MCF 10A (cell line): ENCODE measurements at regions not wholly inside any gene's neighbourhood (a gene's known extent, or its start where the extent isn't known, plus 50 kb on each side); places are given as distances from the start of the nearest gene placed in this dataset.

Experiments
- BruUV-seq: library from RNA; stranded (reverse); fragments of 400-500 nt; replicated peaks from 2 replicates; lab custom pipeline; 2021; lab: Mats Ljungman, UMichigan
- CTCF ChIA-PET: fragments of 300-600 bp; sonication (Branson Sonifier 250); formaldehyde crosslinking; extraction: SDS; loops from one replicate; lab custom pipeline; 2021; ENCODE audit warnings: antibody characterized with exemption, inconsistent platforms; lab: Yijun Ruan, JAX
- POLR2A ChIA-PET: fragments of 300-600, 350-650 bp; sonication (Branson Sonifier 250); formaldehyde crosslinking; extraction: SDS; loops from one replicate; lab custom pipeline; 2020; ENCODE audit warnings: antibody characterized with exemption, inconsistent platforms; lab: Yijun Ruan, JAX
- DNase-seq: peaks from one replicate; pipeline ENCODE4 v3.0.0-alpha.2; 2018; ENCODE audit not compliant: unreplicated experiment
- H3K27ac Mint-ChIP-seq: one replicate; pipeline ENCODE4 v1.8.0; 2022; ENCODE audit warnings: mild to moderate bottlenecking, low read depth, mixed read lengths; ENCODE audit not compliant: unreplicated experiment
- H3K27me3 Mint-ChIP-seq: one replicate; pipeline ENCODE4 v1.8.0; 2022; ENCODE audit warnings: mixed read lengths; ENCODE audit not compliant: insufficient read depth, unreplicated experiment
- H3K36me3 Mint-ChIP-seq: one replicate; pipeline ENCODE4 v1.8.0; 2022; ENCODE audit warnings: mild to moderate bottlenecking, moderate library complexity, mixed read lengths; ENCODE audit not compliant: insufficient read depth, unreplicated experiment
- H3K4me1 Mint-ChIP-seq: one replicate; pipeline ENCODE4 v1.8.0; 2022; ENCODE audit warnings: mixed read lengths; ENCODE audit not compliant: insufficient read depth, unreplicated experiment
- H3K4me3 Mint-ChIP-seq: one replicate; pipeline ENCODE4 v1.8.0; 2022; ENCODE audit warnings: mild to moderate bottlenecking, moderate library complexity, mixed read lengths; ENCODE audit not compliant: unreplicated experiment
- H3K9me3 Mint-ChIP-seq: one replicate; pipeline ENCODE4 v1.8.0; 2022; ENCODE audit warnings: mixed read lengths; ENCODE audit not compliant: unreplicated experiment
- intact Hi-C: fragments of 100-400 bp; cut with micrococcal nuclease; formaldehyde crosslinking; loops from 2 replicates; pipeline ENCODE4 v1.14.1; 2022
- TF ChIP-seq, protein P1 (sequence below): fragments of 200-600 bp; IDR thresholded peaks from one replicate; pipeline ENCODE4 v1.8.0; 2022; ENCODE audit warnings: antibody characterized with exemption, mild to moderate bottlenecking; ENCODE audit not compliant: unreplicated experiment

DNA sequence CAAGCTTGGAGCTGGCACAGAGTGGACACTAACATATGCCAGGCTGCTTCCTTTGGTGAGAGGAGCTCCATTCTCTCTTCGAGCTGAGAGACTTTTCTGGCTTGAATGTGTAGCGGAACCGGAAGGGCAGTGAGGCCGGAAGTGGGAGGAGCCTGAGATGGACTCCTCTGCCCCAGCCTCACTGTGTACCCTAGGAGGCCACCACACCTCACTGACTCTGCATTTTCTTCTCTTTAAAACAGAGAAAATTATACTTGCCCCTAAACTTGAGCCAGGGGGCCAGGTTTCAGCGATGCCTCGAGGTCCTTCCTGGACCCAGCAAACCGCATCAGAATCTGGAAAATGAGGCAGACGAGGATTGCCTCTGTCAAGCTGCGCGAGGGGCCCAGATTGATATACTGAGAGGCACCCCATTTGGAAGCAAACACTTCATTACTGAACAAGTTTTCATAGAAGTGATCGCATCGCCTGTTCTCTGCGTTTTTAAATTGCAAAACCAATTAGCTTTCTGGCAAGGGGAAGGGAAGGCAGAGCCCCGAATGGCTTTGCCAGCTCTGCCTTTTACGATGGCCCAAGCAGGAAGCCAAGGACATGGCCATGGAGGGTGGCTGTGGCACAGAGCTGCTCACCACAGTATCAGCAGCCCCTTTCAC lies 708.1 kb downstream of the PTPRU start:
- no peak overlapping the region for H3K27ac Mint-ChIP-seq
- no TSS peak for BruUV-seq
- peaks cover 31% of the 10 kb centered on the region for H3K27me3 Mint-ChIP-seq
- no peaks in the 10 kb centered on the region for H3K9me3 Mint-ChIP-seq
- TF ChIP-seq, protein P1, sequence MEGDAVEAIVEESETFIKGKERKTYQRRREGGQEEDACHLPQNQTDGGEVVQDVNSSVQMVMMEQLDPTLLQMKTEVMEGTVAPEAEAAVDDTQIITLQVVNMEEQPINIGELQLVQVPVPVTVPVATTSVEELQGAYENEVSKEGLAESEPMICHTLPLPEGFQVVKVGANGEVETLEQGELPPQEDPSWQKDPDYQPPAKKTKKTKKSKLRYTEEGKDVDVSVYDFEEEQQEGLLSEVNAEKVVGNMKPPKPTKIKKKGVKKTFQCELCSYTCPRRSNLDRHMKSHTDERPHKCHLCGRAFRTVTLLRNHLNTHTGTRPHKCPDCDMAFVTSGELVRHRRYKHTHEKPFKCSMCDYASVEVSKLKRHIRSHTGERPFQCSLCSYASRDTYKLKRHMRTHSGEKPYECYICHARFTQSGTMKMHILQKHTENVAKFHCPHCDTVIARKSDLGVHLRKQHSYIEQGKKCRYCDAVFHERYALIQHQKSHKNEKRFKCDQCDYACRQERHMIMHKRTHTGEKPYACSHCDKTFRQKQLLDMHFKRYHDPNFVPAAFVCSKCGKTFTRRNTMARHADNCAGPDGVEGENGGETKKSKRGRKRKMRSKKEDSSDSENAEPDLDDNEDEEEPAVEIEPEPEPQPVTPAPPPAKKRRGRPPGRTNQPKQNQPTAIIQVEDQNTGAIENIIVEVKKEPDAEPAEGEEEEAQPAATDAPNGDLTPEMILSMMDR, result no peak
- no peak overlapping the region for H3K4me3 Mint-ChIP-seq
- H3K36me3 Mint-ChIP-seq, result no peaks in the 10 kb centered on the region
- CTCF ChIA-PET, result no interaction called here
- no peaks in the 10 kb centered on the region for H3K4me1 Mint-ChIP-seq
- POLR2A ChIA-PET, result no interaction called here
- no peak for DNase-seq
- intact Hi-C loops, result no loop called here

DNA sequence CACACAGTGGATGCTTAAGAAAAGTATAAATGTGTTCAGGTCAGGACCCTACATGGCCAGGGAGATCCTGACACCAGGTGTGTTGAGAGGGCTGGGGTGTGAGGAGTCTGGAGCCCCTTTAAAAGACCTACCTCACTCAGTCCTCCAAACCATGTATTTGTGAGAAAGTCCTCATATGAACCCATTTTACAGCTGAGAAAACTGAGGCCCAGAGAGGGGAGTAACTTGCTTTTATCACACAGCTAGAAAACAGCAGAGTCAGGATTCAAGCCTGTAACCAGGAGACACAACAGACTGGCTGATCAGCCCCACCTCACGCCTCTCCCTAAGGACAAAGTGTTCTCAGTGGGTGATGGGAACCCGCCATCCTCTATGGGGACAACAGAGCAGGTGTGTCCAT lies 706.7 kb downstream of the PTPRU start:
- DNase-seq, result no peak
- no peak overlapping the region for H3K27ac Mint-ChIP-seq
- peaks cover 31% of the 10 kb centered on the region for H3K27me3 Mint-ChIP-seq
- intact Hi-C loops, result no loop called here
- TF ChIP-seq, protein P1, result no peak
- ChIA-PET CTCF (no interaction called here), POLR2A (no interaction called here)
- H3K4me1 Mint-ChIP-seq, result no peaks in the 10 kb centered on the region
- no peak overlapping the region for H3K4me3 Mint-ChIP-seq
- H3K9me3 Mint-ChIP-seq, result no peaks in the 10 kb centered on the region
- no TSS peak for BruUV-seq
- no peaks in the 10 kb centered on the region for H3K36me3 Mint-ChIP-seq

DNA sequence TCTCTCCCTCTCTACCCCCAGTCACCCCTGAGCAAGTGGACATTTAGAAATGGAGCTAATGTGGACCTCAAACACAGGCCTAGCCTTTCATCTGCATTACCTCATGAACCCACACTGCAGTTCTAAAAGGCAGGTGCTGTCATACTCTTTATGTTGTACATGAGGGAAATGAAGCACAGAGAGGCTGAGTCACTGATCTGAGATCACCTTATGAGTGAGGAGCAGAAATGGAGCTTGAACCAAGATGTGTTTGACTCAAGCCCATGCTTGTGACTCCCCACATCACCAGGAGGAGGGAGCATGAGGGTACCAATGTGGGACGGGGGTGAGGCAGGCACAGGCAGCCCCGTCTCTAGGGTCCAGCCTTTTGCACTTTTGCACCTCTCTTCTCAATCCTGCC lies 702.8 kb downstream of the PTPRU start:
- Mint-ChIP-seq H3K4me3 (no peak overlapping the region), H3K27ac (no peak overlapping the region), H3K27me3 (peaks cover 11% of the 10 kb centered on the region), H3K4me1 (no peaks in the 10 kb centered on the region), H3K9me3 (no peaks in the 10 kb centered on the region), H3K36me3 (no peaks in the 10 kb centered on the region)
- no TSS peak for BruUV-seq
- DNase-seq, result no peak
- intact Hi-C loops, result no loop called here
- ChIA-PET CTCF (no interaction called here), POLR2A (interaction anchor here (0.8 kb wide), 1 partner anchor 12 kb away, joined by 3 read pairs; no protein-coding TSS in a partner anchor)
- TF ChIP-seq, protein P1, result no peak

DNA sequence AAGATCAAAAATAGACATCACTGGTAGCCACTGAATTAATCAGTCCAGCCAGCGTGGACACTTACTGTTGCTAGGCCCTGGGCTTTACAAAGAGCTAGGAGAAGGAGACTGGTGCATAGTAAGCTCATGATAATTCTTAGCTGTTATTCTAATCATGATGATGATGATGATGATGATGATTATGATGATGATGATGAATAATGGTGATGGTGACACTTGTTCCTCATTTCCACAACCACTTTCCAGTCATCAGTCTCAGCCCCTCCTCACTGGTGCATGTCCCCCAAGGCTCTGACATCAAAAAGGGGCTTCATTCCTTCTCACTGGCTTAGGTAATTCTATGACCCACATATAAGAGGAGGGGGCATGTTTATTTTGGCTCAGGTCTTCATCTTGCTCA lies 701.0 kb downstream of the PTPRU start:
- TF ChIP-seq, protein P1, result no peak
- Mint-ChIP-seq H3K4me1 (no peaks in the 10 kb centered on the region), H3K9me3 (no peaks in the 10 kb centered on the region), H3K4me3 (no peak overlapping the region), H3K36me3 (no peaks in the 10 kb centered on the region), H3K27me3 (peaks cover 16% of the 10 kb centered on the region), H3K27ac (no peak overlapping the region)
- BruUV-seq, result no TSS peak
- no peak for DNase-seq
- intact Hi-C loops, result no loop called here
- CTCF ChIA-PET, result no interaction called here
- POLR2A ChIA-PET, result no interaction called here
